Fibroblast of lung (primary cell): ENCODE measurements at regions not wholly inside any gene's neighbourhood (a gene's known extent, or its start where the extent isn't known, plus 50 kb on each side); places are given as distances from the start of the nearest gene placed in this dataset.
"Not testable (repeated sequence)": the region's sequence is repeated elsewhere in the genome, so short reads cannot be mapped to it uniquely, and the experiment has no call there.

Experiments
- CTCF ChIP-seq, 2 donors: IDR thresholded peaks in 1 of 2; conservative IDR thresholded peaks in 1 of 2; 1 replicate in 1 of 2; 2 replicates in 1 of 2; pipeline ENCODE4 v1.5.1; 2011 to 2012; ENCODE audit warnings: low read length in 2 of 2, control low read depth in 1 of 2, inconsistent platforms in 1 of 2, low read depth in 1 of 2, mild to moderate bottlenecking in 1 of 2
- EZH2 ChIP-seq: IDR thresholded peaks from 2 replicates; pipeline ENCODE4 v1.5.1; 2012; ENCODE audit warnings: low read length, control low read depth, mild to moderate bottlenecking; ENCODE audit errors: missing control alignments

DNA sequence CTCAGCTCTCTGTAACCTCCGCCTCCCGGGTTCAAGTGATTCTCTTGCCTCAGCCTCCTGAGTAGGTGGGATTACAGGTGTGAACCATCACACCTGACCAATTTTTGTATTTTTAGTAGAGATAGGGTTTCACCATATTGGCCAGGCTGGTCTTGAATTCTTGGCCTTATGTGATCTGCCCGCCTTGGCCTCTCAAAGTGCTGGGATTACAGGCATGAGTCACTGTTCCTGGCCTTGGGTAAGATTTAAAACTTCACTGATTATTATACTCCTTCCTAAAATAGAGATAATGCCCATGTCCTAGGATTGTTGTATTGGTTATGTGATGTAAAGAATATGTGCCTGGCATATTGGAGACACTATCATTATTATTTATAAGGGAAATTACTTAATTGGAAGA lies 495.2 kb downstream of the PCNX1 start:
- not testable (repeated sequence) for TF ChIP-seq CTCF (conservative IDR thresholded peaks at IDR 0.05 in 1 of 2, IDR thresholded peaks at IDR 0.05 in 1 of 2; ENCODE audit: low read depth in 1 of 2, low read length in 2 of 2); EZH2
